ENCODE measurements at regions not wholly inside any gene's neighbourhood (a gene's known extent, or its start where the extent isn't known, plus 50 kb on each side); places are given as distances from the start of the nearest gene placed in this dataset.

- TF ChIP-seq POLR2A (IDR thresholded peaks at IDR 0.05; ENCODE audit: low read length) (no peak), GATA1 (IDR thresholded peaks at IDR 0.05; ENCODE audit: low read depth, low read length) (no peak)
Measured at GRCh38 chr6:84390334-84390733, 162.9 kb upstream of the CEP162 start.

All from erythroblast (primary cell).